H9 (cell line): ENCODE measurements at regions not wholly inside any gene's neighbourhood (a gene's known extent, or its start where the extent isn't known, plus 50 kb on each side); places are given as distances from the start of the nearest gene placed in this dataset.

Experiments used
- DNase-seq: peaks from one replicate; pipeline ENCODE4 v3.0.0-alpha.2; 2017
- H2AFZ ChIP-seq: one replicate; pipeline ENCODE4 v1.6.1; 2013; ENCODE audit warnings: mild to moderate bottlenecking, low read length, control low read depth, moderate library complexity
- H2AK5ac ChIP-seq: 2 replicates; pipeline ENCODE4 v1.6.1; 2013; ENCODE audit warnings: low read length, control low read depth, mixed read lengths; ENCODE audit not compliant: insufficient read length
- H2BK120ac ChIP-seq: one replicate; pipeline ENCODE4 v1.6.1; 2013; ENCODE audit warnings: low read depth, mild to moderate bottlenecking, low read length, control low read depth, inconsistent platforms; ENCODE audit not compliant: poor library complexity, severe bottlenecking
- H2BK12ac ChIP-seq: 2 replicates; pipeline ENCODE4 v1.6.1; 2013; ENCODE audit warnings: low read length, control low read depth, mixed read lengths, low read depth; ENCODE audit not compliant: insufficient read length
- H2BK15ac ChIP-seq: 2 replicates; pipeline ENCODE4 v1.6.1; 2013; ENCODE audit warnings: low read depth, low read length, control low read depth
- H2BK20ac ChIP-seq: one replicate; pipeline ENCODE4 v1.6.1; 2013; ENCODE audit warnings: low read depth, mild to moderate bottlenecking, low read length, control low read depth, inconsistent platforms; ENCODE audit not compliant: poor library complexity, severe bottlenecking
- H2BK5ac ChIP-seq: 2 replicates; pipeline ENCODE4 v1.6.1; 2013; ENCODE audit warnings: low read length, control low read depth, mixed read lengths; ENCODE audit not compliant: insufficient read length
- H3K14ac ChIP-seq: 2 replicates; pipeline ENCODE4 v1.6.1; 2013; ENCODE audit warnings: low read length, control low read depth; ENCODE audit not compliant: insufficient read depth
- H3K18ac ChIP-seq: 2 replicates; pipeline ENCODE4 v1.6.1; 2013; ENCODE audit warnings: low read depth, mild to moderate bottlenecking, mixed read lengths, low read length, control low read depth; ENCODE audit not compliant: insufficient read length
- H3K23ac ChIP-seq: 2 replicates; pipeline ENCODE4 v1.6.1; 2013; ENCODE audit warnings: low read length, control low read depth, mixed read lengths, low read depth; ENCODE audit not compliant: insufficient read length
- H3K23me2 ChIP-seq: 2 replicates; pipeline ENCODE4 v1.6.1; 2013; ENCODE audit warnings: low read depth, mild to moderate bottlenecking, mixed read lengths, low read length, control low read depth; ENCODE audit not compliant: insufficient read length, poor library complexity, severe bottlenecking
- H3K27ac ChIP-seq: 2 replicates; pipeline ENCODE4 v1.5.1; 2013; ENCODE audit warnings: low read length, control low read depth, mixed read lengths, low read depth; ENCODE audit not compliant: insufficient read length
- H3K27me3 ChIP-seq: 2 replicates; pipeline ENCODE4 v1.6.1; 2013; ENCODE audit warnings: low read length, control low read depth, inconsistent platforms; ENCODE audit not compliant: insufficient read depth
- H3K4ac ChIP-seq: 2 replicates; pipeline ENCODE4 v1.6.1; 2013; ENCODE audit warnings: low read depth, mild to moderate bottlenecking, control low read depth, inconsistent platforms, low read length, moderate library complexity
- H3K4me1 ChIP-seq: 2 replicates; pipeline ENCODE4 v1.6.1; 2013; ENCODE audit warnings: low read length, control low read depth, inconsistent platforms; ENCODE audit not compliant: insufficient read depth
- H3K4me2 ChIP-seq: 2 replicates; pipeline ENCODE4 v1.6.1; 2013; ENCODE audit warnings: low read length, control low read depth, mixed read lengths; ENCODE audit not compliant: insufficient read length, insufficient read depth
- H3K56ac ChIP-seq: 2 replicates; pipeline ENCODE4 v1.6.1; 2013; ENCODE audit warnings: low read depth, mild to moderate bottlenecking, mixed read lengths, low read length, control low read depth; ENCODE audit not compliant: insufficient read length
- H3K79me1 ChIP-seq: 2 replicates; pipeline ENCODE4 v1.6.1; 2013; ENCODE audit warnings: low read depth, mild to moderate bottlenecking, moderate library complexity, low read length, control low read depth, inconsistent platforms; ENCODE audit not compliant: insufficient read depth, poor library complexity, severe bottlenecking
- H3K79me2 ChIP-seq: 2 replicates; pipeline ENCODE4 v1.6.1; 2013; ENCODE audit warnings: low read length, control low read depth, inconsistent platforms; ENCODE audit not compliant: insufficient read depth
- H3K9ac ChIP-seq: 2 replicates; pipeline ENCODE4 v1.6.1; 2013; ENCODE audit warnings: low read length, control low read depth, mixed read lengths; ENCODE audit not compliant: insufficient read length; ENCODE audit errors: extremely low read depth
- H3K9me3 ChIP-seq: one replicate; pipeline ENCODE4 v1.6.1; 2013; ENCODE audit warnings: low read depth, low read length, inconsistent platforms; ENCODE audit not compliant: control insufficient read depth
- H3T11ph ChIP-seq: one replicate; pipeline ENCODE4 v1.6.1; 2013; ENCODE audit warnings: mild to moderate bottlenecking, low read length, control low read depth, inconsistent platforms
- H4K20me1 ChIP-seq: one replicate; pipeline ENCODE4 v1.6.1; 2013; ENCODE audit not compliant: control insufficient read depth, insufficient read length, insufficient read depth
- H4K5ac ChIP-seq: 2 replicates; pipeline ENCODE4 v1.6.1; 2013; ENCODE audit warnings: low read depth, mild to moderate bottlenecking, mixed read lengths, low read length, control low read depth; ENCODE audit not compliant: insufficient read length
- H4K8ac ChIP-seq: replicated peaks from 2 replicates; pipeline ENCODE4 v1.6.1; 2013; ENCODE audit warnings: low read length, control low read depth, mixed read lengths, low read depth; ENCODE audit not compliant: insufficient read length
- H4K91ac ChIP-seq: 2 replicates; pipeline ENCODE4 v1.6.1; 2013; ENCODE audit warnings: low read depth, mild to moderate bottlenecking, moderate library complexity, mixed read lengths, low read length, control low read depth; ENCODE audit not compliant: insufficient read length
- H3K27ac Mint-ChIP-seq, 3 experiments: 2 replicates in 2 of 3; 3 replicates in 1 of 3; pipeline ENCODE4 v1.8.0; 2020 to 2021; ENCODE audit warnings: mixed read lengths in 3 of 3, mild to moderate bottlenecking in 1 of 3, moderate library complexity in 1 of 3
- H3K27me3 Mint-ChIP-seq: 2 replicates; pipeline ENCODE4 v1.8.0; 2021; ENCODE audit warnings: low read depth, mild to moderate bottlenecking, moderate library complexity, mixed read lengths
- H3K36me3 Mint-ChIP-seq, 3 experiments: 2 replicates in 2 of 3; 3 replicates in 1 of 3; pipeline ENCODE4 v1.8.0; 2020 to 2021; ENCODE audit warnings: low read depth in 3 of 3, mixed read lengths in 3 of 3; ENCODE audit not compliant: insufficient read depth in 1 of 3
- H3K4me1 Mint-ChIP-seq, 2 experiments: 2 replicates each; pipeline ENCODE4 v1.8.0; 2020; ENCODE audit warnings: mixed read lengths in 2 of 2
- H3K4me3 Mint-ChIP-seq, 2 experiments: 2 replicates in 1 of 2; 3 replicates in 1 of 2; pipeline ENCODE4 v1.8.0; 2020 to 2021; ENCODE audit warnings: mild to moderate bottlenecking in 2 of 2, mixed read lengths in 2 of 2, moderate library complexity in 1 of 2
- H3K9me3 Mint-ChIP-seq, 2 experiments: 2 replicates in 1 of 2; 3 replicates in 1 of 2; pipeline ENCODE4 v1.8.0; 2020; ENCODE audit warnings: mild to moderate bottlenecking in 2 of 2, mixed read lengths in 2 of 2, moderate library complexity in 1 of 2
- WGBS: extraction: QIAGEN DNeasy Blood & Tissue Kit; methylation state at CpG from one replicate; pipeline ENCODE4 v1.1.7; 2013; ENCODE audit warnings: missing lambda C conversion rate, low lambda C conversion rate, mixed read lengths; ENCODE audit not compliant: insufficient read length; ENCODE audit errors: extremely low coverage; 5-methylcytosine and 5-hydroxymethylcytosine counted together
- TF ChIP-seq, protein P1 (sequence below): fragments of 200-600 bp; sonication (generic); conservative IDR thresholded peaks from 3 replicates; pipeline ENCODE4 v1.8.0; 2021; ENCODE audit warnings: antibody characterized with exemption, mild to moderate bottlenecking

- H3T11ph ChIP-seq, result no peak overlapping the region
- Mint-ChIP-seq H3K27ac (no peak overlapping the region), H3K9me3 (peaks cover 9 to 16% of the 10 kb centered on the region in 2 experiments), H3K4me3 (no peak overlapping the region), H3K27me3 (no peaks in the 10 kb centered on the region), H3K4me1 (no peaks in the 10 kb centered on the region; a peak in 1 of 4 replicates), H3K36me3 (peaks cover 0 to 17% (median 3%) of the 10 kb centered on the region in 3 experiments; a peak in 3 of 7 replicates)
- H4K5ac ChIP-seq, result no peak overlapping the region
- H3K9me3 ChIP-seq, result no peaks in the 10 kb centered on the region
- no peak overlapping the region for H2BK15ac ChIP-seq
- H3K27ac ChIP-seq, result no peak overlapping the region
- no peak overlapping the region for H4K91ac ChIP-seq
- no peak overlapping the region for H2AFZ ChIP-seq
- H3K79me1 ChIP-seq, result no peaks in the 10 kb centered on the region
- H3K14ac ChIP-seq, result no peak overlapping the region
- no peaks in the 10 kb centered on the region for H3K23me2 ChIP-seq
- H3K9ac ChIP-seq, result no peak overlapping the region
- H3K4ac ChIP-seq, result no peak overlapping the region
- no peak overlapping the region for H2BK120ac ChIP-seq
- no peak overlapping the region for H2AK5ac ChIP-seq
- no peak overlapping the region for H3K56ac ChIP-seq
- H3K23ac ChIP-seq, result no peak overlapping the region
- DNase-seq, result no peak
- no peak overlapping the region for H4K8ac ChIP-seq
- H4K20me1 ChIP-seq, result no peaks in the 10 kb centered on the region
- no CpG with 5 or more reads among the region's 2 CpGs for WGBS
- no peaks in the 10 kb centered on the region for H3K79me2 ChIP-seq
- no peak overlapping the region for H3K18ac ChIP-seq
- no peak overlapping the region for H3K4me2 ChIP-seq
- H3K4me1 ChIP-seq, result no peaks in the 10 kb centered on the region
- no peaks in the 10 kb centered on the region for H3K27me3 ChIP-seq
- TF ChIP-seq, protein P1, sequence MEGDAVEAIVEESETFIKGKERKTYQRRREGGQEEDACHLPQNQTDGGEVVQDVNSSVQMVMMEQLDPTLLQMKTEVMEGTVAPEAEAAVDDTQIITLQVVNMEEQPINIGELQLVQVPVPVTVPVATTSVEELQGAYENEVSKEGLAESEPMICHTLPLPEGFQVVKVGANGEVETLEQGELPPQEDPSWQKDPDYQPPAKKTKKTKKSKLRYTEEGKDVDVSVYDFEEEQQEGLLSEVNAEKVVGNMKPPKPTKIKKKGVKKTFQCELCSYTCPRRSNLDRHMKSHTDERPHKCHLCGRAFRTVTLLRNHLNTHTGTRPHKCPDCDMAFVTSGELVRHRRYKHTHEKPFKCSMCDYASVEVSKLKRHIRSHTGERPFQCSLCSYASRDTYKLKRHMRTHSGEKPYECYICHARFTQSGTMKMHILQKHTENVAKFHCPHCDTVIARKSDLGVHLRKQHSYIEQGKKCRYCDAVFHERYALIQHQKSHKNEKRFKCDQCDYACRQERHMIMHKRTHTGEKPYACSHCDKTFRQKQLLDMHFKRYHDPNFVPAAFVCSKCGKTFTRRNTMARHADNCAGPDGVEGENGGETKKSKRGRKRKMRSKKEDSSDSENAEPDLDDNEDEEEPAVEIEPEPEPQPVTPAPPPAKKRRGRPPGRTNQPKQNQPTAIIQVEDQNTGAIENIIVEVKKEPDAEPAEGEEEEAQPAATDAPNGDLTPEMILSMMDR, result no peak; the same call in 2 of the 3 replicates
- no peak overlapping the region for H2BK12ac ChIP-seq
- no peak overlapping the region for H2BK20ac ChIP-seq
- no peak overlapping the region for H2BK5ac ChIP-seq
Measured at GRCh38 chr6:112594886-112595594, 247.9 kb downstream of the RFPL4B start.
